ENCODE measurements at regions not wholly inside any gene's neighbourhood (a gene's known extent, or its start where the extent isn't known, plus 50 kb on each side); places are given as distances from the start of the nearest gene placed in this dataset.

GRCh38 chr2:107111623-107112022 is 225.7 kb upstream of the ST6GAL2 start:
- no peak overlapping the region for H3K4me3 Mint-ChIP-seq
- ATAC-seq (ENCODE audit: low read depth), result no peak
- Histone ChIP-seq H3K4me3 (ENCODE audit: control extremely low read depth in 1 of 5, extremely low read depth in 1 of 5, insufficient read depth in 1 of 5, low read depth in 2 of 5, low read length in 4 of 5) (no peak overlapping the region), H2AFZ (ENCODE audit: insufficient read depth, low read depth, low read length, poor library complexity, severe bottlenecking) (no peak overlapping the region), H3K9ac (ENCODE audit: low read length) (no peak overlapping the region), H4K20me1 (ENCODE audit: control insufficient read depth, insufficient read depth, low read length, poor library complexity, severe bottlenecking) (no peaks in the 10 kb centered on the region), H3K36me3 (replicated peaks in 1 of 2; ENCODE audit: control extremely low read depth in 1 of 2, control insufficient read depth in 1 of 2, extremely low read depth in 1 of 2, insufficient read depth in 2 of 2, low read length in 1 of 2) (no peaks in the 10 kb centered on the region), H3K79me2 (ENCODE audit: control insufficient read depth, insufficient read depth, low read length) (no peaks in the 10 kb centered on the region), H3K4me1 (ENCODE audit: control insufficient read depth in 2 of 2, insufficient read depth in 2 of 2, low read length in 2 of 2) (no peaks in the 10 kb centered on the region), H3K4me2 (replicated peaks; ENCODE audit: low read depth, low read length, poor library complexity, severe bottlenecking) (no peak overlapping the region), H3K27ac (ENCODE audit: low read length in 2 of 2) (no peak overlapping the region), H3K27me3 (replicated peaks in 1 of 4; ENCODE audit: control extremely low read depth in 1 of 4, control insufficient read depth in 3 of 4, insufficient read depth in 4 of 4, low read length in 3 of 4) (no peaks in the 10 kb centered on the region), H3K9me3 (ENCODE audit: control extremely low read depth in 1 of 3, control insufficient read depth in 2 of 3, insufficient read depth in 1 of 3, low read length in 2 of 3) (no peaks in the 10 kb centered on the region)
- POLR2A ChIA-PET, result no interaction called here
- DNase-seq, result no peak
- TF ChIP-seq CTCF (IDR thresholded peaks at IDR 0.05) (no peak), EZH2 (IDR thresholded peaks at IDR 0.05; ENCODE audit: borderline replicate concordance, insufficient read depth, low read depth, low read length, poor library complexity, severe bottlenecking) (no peak)
- intact Hi-C loops (cut with micrococcal nuclease), result no loop called here
- CTCF ChIA-PET, result no interaction called here
- H3K27ac Mint-ChIP-seq, result no peak overlapping the region
- WGBS (ENCODE audit: insufficient coverage), result no CpG with 5 or more reads among the region's 1 CpG
- H3K27me3 Mint-ChIP-seq, result no peaks in the 10 kb centered on the region
- no peaks in the 10 kb centered on the region for H3K9me3 Mint-ChIP-seq (ENCODE audit: insufficient read depth)
- H3K4me1 Mint-ChIP-seq, result no peaks in the 10 kb centered on the region

- TF ChIP-seq CTCF (IDR thresholded peaks at IDR 0.05), result no peak
- no peak for TF ChIP-seq EZH2 (IDR thresholded peaks at IDR 0.05; ENCODE audit: borderline replicate concordance, insufficient read depth, low read depth, low read length, poor library complexity, severe bottlenecking)
- H3K27me3 Mint-ChIP-seq, result no peaks in the 10 kb centered on the region
- H4K20me1 ChIP-seq (ENCODE audit: control insufficient read depth, insufficient read depth, low read length, poor library complexity, severe bottlenecking), result no peaks in the 10 kb centered on the region
- no peak overlapping the region for H3K27ac Mint-ChIP-seq
- DNase-seq (no peak), ATAC-seq (ENCODE audit: low read depth) (no peak)
- no peaks in the 10 kb centered on the region for H3K4me1 Mint-ChIP-seq
- no peaks in the 10 kb centered on the region for H3K9me3 Mint-ChIP-seq (ENCODE audit: insufficient read depth)
- H3K9me3 ChIP-seq (ENCODE audit: control extremely low read depth in 1 of 3, control insufficient read depth in 2 of 3, insufficient read depth in 1 of 3, low read length in 2 of 3), result no peaks in the 10 kb centered on the region
- no peaks in the 10 kb centered on the region for H3K4me1 ChIP-seq (ENCODE audit: control insufficient read depth in 2 of 2, insufficient read depth in 2 of 2, low read length in 2 of 2)
- H3K27me3 ChIP-seq (replicated peaks in 1 of 4; ENCODE audit: control extremely low read depth in 1 of 4, control insufficient read depth in 3 of 4, insufficient read depth in 4 of 4, low read length in 3 of 4), result no peaks in the 10 kb centered on the region
- ChIA-PET CTCF (no interaction called here), POLR2A (no interaction called here)
- no peak overlapping the region for H3K9ac ChIP-seq (ENCODE audit: low read length)
- no peaks in the 10 kb centered on the region for H3K36me3 ChIP-seq (replicated peaks in 1 of 2; ENCODE audit: control extremely low read depth in 1 of 2, control insufficient read depth in 1 of 2, extremely low read depth in 1 of 2, insufficient read depth in 2 of 2, low read length in 1 of 2)
- no peak overlapping the region for H2AFZ ChIP-seq (ENCODE audit: insufficient read depth, low read depth, low read length, poor library complexity, severe bottlenecking)
- H3K4me3 ChIP-seq (ENCODE audit: control extremely low read depth in 1 of 5, extremely low read depth in 1 of 5, insufficient read depth in 1 of 5, low read depth in 2 of 5, low read length in 4 of 5), result no peak overlapping the region
- no peaks in the 10 kb centered on the region for H3K79me2 ChIP-seq (ENCODE audit: control insufficient read depth, insufficient read depth, low read length)
- intact Hi-C loops (cut with micrococcal nuclease), result no loop called here
- H3K4me2 ChIP-seq (replicated peaks; ENCODE audit: low read depth, low read length, poor library complexity, severe bottlenecking), result no peak overlapping the region
- no peak overlapping the region for H3K27ac ChIP-seq (ENCODE audit: low read length in 2 of 2)
- H3K4me3 Mint-ChIP-seq, result no peak overlapping the region
Measured at GRCh38 chr2:107112561-107112960, 226.6 kb upstream of the ST6GAL2 start.

Measured in B cell (primary cell).